ENCODE measurements at regions not wholly inside any gene's neighbourhood (a gene's known extent, or its start where the extent isn't known, plus 50 kb on each side); places are given as distances from the start of the nearest gene placed in this dataset.

GRCh38 chr10:57468894-57469432, 798.7 kb downstream of the IPMK start:
- no peak for ATAC-seq
- DNase-seq (ENCODE audit: low read depth, low spot score), result no peak
- intact Hi-C loops (cut with micrococcal nuclease; ENCODE audit: unreplicated experiment) (no loop called here), in situ Hi-C loops (cut with HindIII; ENCODE audit: low pct_unique_long_range_greater_than_20kb, low sequenced_read_pairs) (no loop called here)
- CTCF ChIA-PET, result no interaction called here
- BruUV-seq (replicated peaks), result no TSS peak
- no peaks in the 10 kb centered on the region for H3K27me3 ChIP-seq (ENCODE audit: control insufficient read depth, insufficient read depth, low read length)
- no peak overlapping the region for H3K27ac ChIP-seq (ENCODE audit: low read length)
- no peaks in the 10 kb centered on the region for H3K9me3 ChIP-seq (ENCODE audit: control insufficient read depth, insufficient read depth, low read depth, low read length)
- POLR2A ChIA-PET, result no interaction called here
- TF ChIP-seq SIN3A (IDR thresholded peaks at IDR 0.05; ENCODE audit: borderline replicate concordance, insufficient read depth, low read depth, low read length) (no peak), TCF7L2 (IDR thresholded peaks at IDR 0.05; ENCODE audit: low read depth, low read length) (no peak), POLR2AphosphoS5 (IDR thresholded peaks at IDR 0.05; ENCODE audit: low read depth, low read length) (no peak)
- TF ChIP-seq, protein P1, sequence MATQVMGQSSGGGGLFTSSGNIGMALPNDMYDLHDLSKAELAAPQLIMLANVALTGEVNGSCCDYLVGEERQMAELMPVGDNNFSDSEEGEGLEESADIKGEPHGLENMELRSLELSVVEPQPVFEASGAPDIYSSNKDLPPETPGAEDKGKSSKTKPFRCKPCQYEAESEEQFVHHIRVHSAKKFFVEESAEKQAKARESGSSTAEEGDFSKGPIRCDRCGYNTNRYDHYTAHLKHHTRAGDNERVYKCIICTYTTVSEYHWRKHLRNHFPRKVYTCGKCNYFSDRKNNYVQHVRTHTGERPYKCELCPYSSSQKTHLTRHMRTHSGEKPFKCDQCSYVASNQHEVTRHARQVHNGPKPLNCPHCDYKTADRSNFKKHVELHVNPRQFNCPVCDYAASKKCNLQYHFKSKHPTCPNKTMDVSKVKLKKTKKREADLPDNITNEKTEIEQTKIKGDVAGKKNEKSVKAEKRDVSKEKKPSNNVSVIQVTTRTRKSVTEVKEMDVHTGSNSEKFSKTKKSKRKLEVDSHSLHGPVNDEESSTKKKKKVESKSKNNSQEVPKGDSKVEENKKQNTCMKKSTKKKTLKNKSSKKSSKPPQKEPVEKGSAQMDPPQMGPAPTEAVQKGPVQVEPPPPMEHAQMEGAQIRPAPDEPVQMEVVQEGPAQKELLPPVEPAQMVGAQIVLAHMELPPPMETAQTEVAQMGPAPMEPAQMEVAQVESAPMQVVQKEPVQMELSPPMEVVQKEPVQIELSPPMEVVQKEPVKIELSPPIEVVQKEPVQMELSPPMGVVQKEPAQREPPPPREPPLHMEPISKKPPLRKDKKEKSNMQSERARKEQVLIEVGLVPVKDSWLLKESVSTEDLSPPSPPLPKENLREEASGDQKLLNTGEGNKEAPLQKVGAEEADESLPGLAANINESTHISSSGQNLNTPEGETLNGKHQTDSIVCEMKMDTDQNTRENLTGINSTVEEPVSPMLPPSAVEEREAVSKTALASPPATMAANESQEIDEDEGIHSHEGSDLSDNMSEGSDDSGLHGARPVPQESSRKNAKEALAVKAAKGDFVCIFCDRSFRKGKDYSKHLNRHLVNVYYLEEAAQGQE (IDR thresholded peaks at IDR 0.05; ENCODE audit: insufficient read depth in 1 of 2, low read depth in 2 of 2, low read length in 1 of 2), result no peak
- TF ChIP-seq, protein P2, sequence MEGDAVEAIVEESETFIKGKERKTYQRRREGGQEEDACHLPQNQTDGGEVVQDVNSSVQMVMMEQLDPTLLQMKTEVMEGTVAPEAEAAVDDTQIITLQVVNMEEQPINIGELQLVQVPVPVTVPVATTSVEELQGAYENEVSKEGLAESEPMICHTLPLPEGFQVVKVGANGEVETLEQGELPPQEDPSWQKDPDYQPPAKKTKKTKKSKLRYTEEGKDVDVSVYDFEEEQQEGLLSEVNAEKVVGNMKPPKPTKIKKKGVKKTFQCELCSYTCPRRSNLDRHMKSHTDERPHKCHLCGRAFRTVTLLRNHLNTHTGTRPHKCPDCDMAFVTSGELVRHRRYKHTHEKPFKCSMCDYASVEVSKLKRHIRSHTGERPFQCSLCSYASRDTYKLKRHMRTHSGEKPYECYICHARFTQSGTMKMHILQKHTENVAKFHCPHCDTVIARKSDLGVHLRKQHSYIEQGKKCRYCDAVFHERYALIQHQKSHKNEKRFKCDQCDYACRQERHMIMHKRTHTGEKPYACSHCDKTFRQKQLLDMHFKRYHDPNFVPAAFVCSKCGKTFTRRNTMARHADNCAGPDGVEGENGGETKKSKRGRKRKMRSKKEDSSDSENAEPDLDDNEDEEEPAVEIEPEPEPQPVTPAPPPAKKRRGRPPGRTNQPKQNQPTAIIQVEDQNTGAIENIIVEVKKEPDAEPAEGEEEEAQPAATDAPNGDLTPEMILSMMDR (IDR thresholded peaks at IDR 0.05), result no peak
- no peaks in the 10 kb centered on the region for H3K4me1 ChIP-seq (ENCODE audit: control insufficient read depth, insufficient read depth, low read length)
- H3K4me3 ChIP-seq (ENCODE audit: low read depth in 2 of 2, low read length in 2 of 2), result no peak overlapping the region
- H3K36me3 ChIP-seq (ENCODE audit: control insufficient read depth, insufficient read depth, low read length), result no peaks in the 10 kb centered on the region

GRCh38 chr10:57465155-57465554, 802.5 kb downstream of the IPMK start:
- TF ChIP-seq, protein P1 (IDR thresholded peaks at IDR 0.05; ENCODE audit: insufficient read depth in 1 of 2, low read depth in 2 of 2, low read length in 1 of 2), result no peak
- TF ChIP-seq SIN3A (IDR thresholded peaks at IDR 0.05; ENCODE audit: borderline replicate concordance, insufficient read depth, low read depth, low read length) (no peak), TCF7L2 (IDR thresholded peaks at IDR 0.05; ENCODE audit: low read depth, low read length) (no peak), POLR2AphosphoS5 (IDR thresholded peaks at IDR 0.05; ENCODE audit: low read depth, low read length) (no peak)
- TF ChIP-seq, protein P2 (IDR thresholded peaks at IDR 0.05), result no peak
- Histone ChIP-seq H3K9me3 (ENCODE audit: control insufficient read depth, insufficient read depth, low read depth, low read length) (no peaks in the 10 kb centered on the region), H3K27ac (ENCODE audit: low read length) (no peak overlapping the region), H3K4me1 (ENCODE audit: control insufficient read depth, insufficient read depth, low read length) (no peaks in the 10 kb centered on the region), H3K36me3 (ENCODE audit: control insufficient read depth, insufficient read depth, low read length) (no peaks in the 10 kb centered on the region), H3K27me3 (ENCODE audit: control insufficient read depth, insufficient read depth, low read length) (no peaks in the 10 kb centered on the region), H3K4me3 (ENCODE audit: low read depth in 2 of 2, low read length in 2 of 2) (no peak overlapping the region)
- DNase-seq (ENCODE audit: low read depth, low spot score) (no peak), ATAC-seq (no peak)
- in situ Hi-C loops (cut with HindIII; ENCODE audit: low pct_unique_long_range_greater_than_20kb, low sequenced_read_pairs), result no loop called here
- CTCF ChIA-PET, result no interaction called here
- intact Hi-C loops (cut with micrococcal nuclease; ENCODE audit: unreplicated experiment), result no loop called here
- POLR2A ChIA-PET, result no interaction called here
- no TSS peak for BruUV-seq (replicated peaks)

Data from Panc1 (cell line).